ENCODE measurements at regions not wholly inside any gene's neighbourhood (a gene's known extent, or its start where the extent isn't known, plus 50 kb on each side); places are given as distances from the start of the nearest gene placed in this dataset.
"Not testable (repeated sequence)": the region's sequence is repeated elsewhere in the genome, so short reads cannot be mapped to it uniquely, and the experiment has no call there.

GRCh38 chrX:125154288-125155257, 165.1 kb upstream of the TEX13C start:
- H3K36me3 Mint-ChIP-seq, H3K4me3 Mint-ChIP-seq: not testable (repeated sequence)

GRCh38 chrX:125155296-125156033, 164.2 kb upstream of the TEX13C start:
- not testable (repeated sequence) for H3K36me3 Mint-ChIP-seq, H3K4me3 Mint-ChIP-seq, H3K4me1 Mint-ChIP-seq, H3K9me3 Mint-ChIP-seq, H3K27ac Mint-ChIP-seq, H3K27me3 Mint-ChIP-seq

More at GRCh38 chrX:125154288-125155257, 165.1 kb upstream of the TEX13C start:
- H3K27ac Mint-ChIP-seq, H3K9me3 Mint-ChIP-seq, H3K27me3 Mint-ChIP-seq, H3K4me1 Mint-ChIP-seq: not testable (repeated sequence)

GRCh38 chrX:125170459-125170858, 149.2 kb upstream of the TEX13C start:
- no peak overlapping the region for H3K27ac Mint-ChIP-seq

GRCh38 chrX:125172531-125172930, 147.1 kb upstream of the TEX13C start:
- peak overlapping the region in 1 of 3 donors; percentile 49 for H3K27ac Mint-ChIP-seq
- H3K27me3 Mint-ChIP-seq, result peaks cover 3% of the 10 kb centered on the region
- no peaks in the 10 kb centered on the region for H3K36me3 Mint-ChIP-seq
- no peaks in the 10 kb centered on the region for H3K9me3 Mint-ChIP-seq
- no peaks in the 10 kb centered on the region for H3K4me1 Mint-ChIP-seq
- H3K4me3 Mint-ChIP-seq, result no peak overlapping the region

More at GRCh38 chrX:125170459-125170858, 149.2 kb upstream of the TEX13C start:
- Mint-ChIP-seq H3K4me1 (no peaks in the 10 kb centered on the region), H3K9me3 (no peaks in the 10 kb centered on the region), H3K27me3 (peaks cover 3% of the 10 kb centered on the region), H3K36me3 (no peaks in the 10 kb centered on the region), H3K4me3 (no peak overlapping the region)

- no peaks in the 10 kb centered on the region for H3K36me3 Mint-ChIP-seq
- peaks cover 3% of the 10 kb centered on the region for H3K27me3 Mint-ChIP-seq
- H3K4me1 Mint-ChIP-seq, result no peaks in the 10 kb centered on the region
- no peaks in the 10 kb centered on the region for H3K9me3 Mint-ChIP-seq
- H3K4me3 Mint-ChIP-seq, result no peak overlapping the region
- H3K27ac Mint-ChIP-seq, result no peak overlapping the region
Measured at GRCh38 chrX:125175991-125176584, 143.6 kb upstream of the TEX13C start.

GRCh38 chrX:125193921-125194320, 125.8 kb upstream of the TEX13C start:
- Mint-ChIP-seq H3K9me3 (peaks cover 0 to 2% (median 0%) of the 10 kb centered on the region in 3 donors), H3K36me3 (no peaks in the 10 kb centered on the region), H3K27ac (no peak overlapping the region), H3K4me3 (no peak overlapping the region), H3K4me1 (no peaks in the 10 kb centered on the region), H3K27me3 (peaks cover 4% of the 10 kb centered on the region)

- Mint-ChIP-seq H3K4me3 (no peak overlapping the region), H3K27me3 (peaks cover 10% of the 10 kb centered on the region), H3K36me3 (no peaks in the 10 kb centered on the region), H3K27ac (no peak overlapping the region), H3K9me3 (no peaks in the 10 kb centered on the region), H3K4me1 (peaks cover 0 to 2% (median 0%) of the 10 kb centered on the region in 3 donors)
Measured at GRCh38 chrX:125198546-125198945, 121.1 kb upstream of the TEX13C start.

- H3K4me1 Mint-ChIP-seq, result peaks cover 0 to 6% (median 1%) of the 10 kb centered on the region in 3 donors
- no peaks in the 10 kb centered on the region for H3K36me3 Mint-ChIP-seq
- H3K27ac Mint-ChIP-seq, result no peak overlapping the region
- H3K27me3 Mint-ChIP-seq, result peaks cover 13% of the 10 kb centered on the region
- no peaks in the 10 kb centered on the region for H3K9me3 Mint-ChIP-seq
- peak overlapping the region in 1 of 4 donors; percentile 45 for H3K4me3 Mint-ChIP-seq
Measured at GRCh38 chrX:125202591-125203248, 117.0 kb upstream of the TEX13C start.

- H3K9me3 Mint-ChIP-seq, result no peaks in the 10 kb centered on the region
- peaks cover 0 to 6% (median 1%) of the 10 kb centered on the region in 3 donors for H3K4me1 Mint-ChIP-seq
- no peak overlapping the region for H3K27ac Mint-ChIP-seq
- H3K36me3 Mint-ChIP-seq, result no peaks in the 10 kb centered on the region
- H3K4me3 Mint-ChIP-seq, result peak overlapping the region in 1 of 4 donors; percentile 41
- H3K27me3 Mint-ChIP-seq, result peaks cover 13% of the 10 kb centered on the region
Measured at GRCh38 chrX:125203365-125203736, 116.3 kb upstream of the TEX13C start.

- Mint-ChIP-seq H3K4me3 (peak overlapping the region in 1 of 4 donors; percentile 25), H3K27me3 (peaks cover 13% of the 10 kb centered on the region)
Measured at GRCh38 chrX:125203737-125204578, 115.7 kb upstream of the TEX13C start.

GRCh38 chrX:125204681-125205132, 115.0 kb upstream of the TEX13C start:
- Mint-ChIP-seq H3K36me3 (no peaks in the 10 kb centered on the region), H3K27ac (no peak overlapping the region), H3K27me3 (peaks cover 13% of the 10 kb centered on the region), H3K9me3 (no peaks in the 10 kb centered on the region), H3K4me1 (peaks cover 0 to 6% (median 1%) of the 10 kb centered on the region in 3 donors), H3K4me3 (no peak overlapping the region)

More at GRCh38 chrX:125203737-125204578, 115.7 kb upstream of the TEX13C start:
- Mint-ChIP-seq H3K4me1 (peaks cover 0 to 6% (median 1%) of the 10 kb centered on the region in 3 donors), H3K9me3 (no peaks in the 10 kb centered on the region), H3K36me3 (no peaks in the 10 kb centered on the region), H3K27ac (no peak overlapping the region)

GRCh38 chrX:125205133-125205917, 114.3 kb upstream of the TEX13C start:
- H3K4me1 Mint-ChIP-seq, result peaks cover 0 to 6% (median 1%) of the 10 kb centered on the region in 3 donors
- no peaks in the 10 kb centered on the region for H3K36me3 Mint-ChIP-seq
- H3K4me3 Mint-ChIP-seq, result peak overlapping the region in 1 of 4 donors; percentile 85
- peak overlapping the region in 1 of 3 donors; percentile 16 for H3K27ac Mint-ChIP-seq
- H3K9me3 Mint-ChIP-seq, result no peaks in the 10 kb centered on the region
- H3K27me3 Mint-ChIP-seq, result peaks cover 13% of the 10 kb centered on the region

All from IgD-negative memory B cell (primary cell).